NCI-H2196 (cell line): ENCODE measurements at regions not wholly inside any gene's neighbourhood (a gene's known extent, or its start where the extent isn't known, plus 50 kb on each side); places are given as distances from the start of the nearest gene placed in this dataset.
"Not testable (repeated sequence)": the region's sequence is repeated elsewhere in the genome, so short reads cannot be mapped to it uniquely, and the experiment has no call there.

Experiments
- DNase-seq: peaks from one replicate; lab custom pipeline; 2025; ENCODE audit not compliant: unreplicated experiment; lab: John Stamatoyannopoulos, UW

DNA sequence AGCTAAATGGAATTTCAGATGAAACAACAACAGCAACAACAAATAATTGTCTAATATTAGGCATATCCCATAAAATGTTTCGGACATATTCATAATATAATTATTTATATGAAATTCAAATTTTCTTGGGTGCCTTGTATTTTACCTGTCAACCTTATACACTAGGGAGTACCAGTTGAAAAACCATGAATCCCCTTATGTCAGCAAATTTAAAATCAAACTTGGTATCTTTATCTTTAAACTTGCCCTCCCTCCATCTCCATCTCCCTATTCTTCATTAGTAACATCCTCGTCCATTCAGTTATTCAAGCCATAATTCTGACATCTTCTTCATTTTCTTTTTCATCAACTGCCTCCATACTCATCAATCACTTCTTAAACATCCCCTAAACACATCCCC lies 974.5 kb upstream of the HS3ST1 start:
- DNase-seq = no peak

DNA sequence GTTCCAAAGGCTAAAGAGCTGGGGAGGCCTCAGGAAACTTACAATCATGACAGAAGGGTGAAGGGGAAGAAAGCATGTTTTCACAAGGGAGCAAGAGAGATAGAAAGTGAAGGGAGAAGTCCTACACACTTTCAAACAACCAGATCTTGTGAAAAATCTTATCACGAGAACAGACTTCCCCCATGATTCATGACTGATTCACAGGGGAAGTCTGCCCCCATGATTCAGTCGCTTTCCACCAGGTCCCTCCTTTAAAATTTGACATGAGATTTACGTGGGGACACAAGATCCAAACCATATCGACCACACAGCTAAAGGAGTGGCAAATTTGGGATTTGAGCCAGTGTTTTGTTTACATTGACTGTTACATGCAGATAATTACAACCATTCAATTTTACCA lies 971.1 kb upstream of the HS3ST1 start:
- DNase-seq = no peak

DNA sequence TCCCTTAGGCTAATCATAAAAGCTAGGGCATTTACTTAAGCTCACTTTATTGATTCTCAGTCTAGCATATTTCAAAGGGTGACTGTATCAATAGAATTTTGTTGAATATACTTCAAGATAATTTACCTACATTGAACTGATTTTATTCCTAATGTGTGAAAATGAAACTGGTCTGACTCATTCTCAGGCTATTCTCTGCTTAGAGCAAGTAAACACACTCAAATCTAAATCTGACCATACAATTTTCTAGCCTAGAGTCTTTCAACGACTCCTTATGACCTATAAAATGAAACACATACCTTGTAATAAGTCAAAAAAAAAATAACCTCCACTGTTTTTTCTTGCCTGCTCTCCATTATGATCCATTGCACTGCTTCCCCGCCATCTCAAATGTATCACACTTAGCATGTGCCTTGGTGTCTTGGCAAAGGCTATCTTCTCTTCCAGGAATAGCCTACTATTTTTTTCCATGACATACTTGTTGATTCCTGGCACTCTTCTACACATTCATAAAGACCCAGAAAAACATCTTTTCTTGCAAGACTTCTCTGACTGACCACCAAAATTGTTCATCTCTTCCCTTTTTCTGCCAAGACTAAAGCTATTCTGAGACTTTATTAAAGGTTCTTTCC lies 965.1 kb upstream of the HS3ST1 start:
- DNase-seq = no peak

DNA sequence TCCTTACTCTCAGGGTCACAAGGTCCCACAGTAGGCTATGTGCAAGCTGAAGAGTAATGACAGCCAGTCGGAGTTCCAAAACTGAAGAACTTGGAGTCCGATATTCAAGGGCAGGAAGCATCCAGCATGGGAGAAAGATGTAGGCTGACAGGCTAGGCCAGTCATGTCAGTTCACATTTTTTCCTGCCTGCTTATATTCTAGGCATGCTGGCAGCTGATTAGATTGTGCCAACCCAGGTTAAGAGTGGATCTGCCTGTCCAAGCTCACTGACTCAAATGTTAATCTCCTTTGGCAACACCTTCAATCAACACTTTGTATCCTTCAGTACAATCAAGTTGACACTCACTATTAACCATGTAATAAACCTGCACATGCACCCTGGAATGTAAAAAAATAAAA lies 960.9 kb upstream of the HS3ST1 start:
- no peak for DNase-seq

DNA sequence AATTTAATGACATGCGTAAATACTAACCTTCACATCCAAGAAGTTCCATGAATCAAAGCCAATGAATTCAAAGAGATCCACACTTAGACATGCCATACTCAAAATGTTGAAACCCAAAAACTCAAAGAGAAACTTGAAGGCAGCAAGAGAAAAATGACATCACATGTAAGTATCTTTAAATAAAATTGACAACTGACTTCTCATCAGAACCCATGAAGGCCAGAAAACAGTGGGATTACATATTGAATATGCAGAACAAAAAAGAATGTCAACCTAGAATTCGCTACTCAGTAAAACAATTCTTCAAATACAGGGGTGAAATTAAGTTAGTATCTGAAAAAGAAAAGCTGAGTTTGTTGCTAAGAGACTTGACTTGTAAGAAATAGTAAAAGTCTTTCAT lies 953.9 kb upstream of the HS3ST1 start:
- DNase-seq = no peak

DNA sequence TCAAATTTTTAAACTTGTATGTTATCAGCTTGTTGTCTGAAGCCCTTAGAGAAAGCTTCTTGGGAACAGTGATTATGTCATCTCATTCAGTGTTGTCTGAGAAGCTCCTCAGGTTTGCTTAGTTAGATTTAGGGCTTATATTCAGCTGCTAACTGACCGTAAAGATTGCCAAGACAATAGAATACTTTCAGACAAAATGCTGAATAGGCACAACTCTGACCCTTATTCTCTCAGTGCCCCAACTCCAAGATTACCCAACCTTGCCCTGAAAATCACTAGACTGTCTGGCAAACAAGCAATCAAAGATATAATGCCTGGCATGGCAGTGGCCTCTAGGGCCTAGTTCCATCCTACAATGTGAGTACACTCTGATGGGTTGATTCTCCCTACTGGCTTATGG lies 950.5 kb upstream of the HS3ST1 start:
- DNase-seq = no peak

DNA sequence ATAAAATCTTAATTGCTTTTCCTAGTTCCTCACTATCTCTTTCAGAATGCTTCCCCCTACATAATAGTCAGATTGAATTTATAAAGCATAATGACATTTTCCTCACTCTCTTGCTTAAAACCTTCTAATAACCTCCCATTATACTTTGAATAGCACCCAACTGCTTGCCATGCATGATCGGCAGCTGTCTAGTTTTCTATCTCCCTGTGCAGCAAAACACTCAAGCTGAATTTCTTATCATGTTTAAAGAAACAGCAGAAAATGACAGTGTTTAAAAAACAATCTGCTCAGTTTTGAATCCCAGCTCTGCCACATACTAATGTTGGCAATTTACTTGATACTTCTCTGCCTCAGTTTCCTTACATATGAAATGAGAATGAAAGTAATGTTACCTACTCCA lies 947.1 kb upstream of the HS3ST1 start:
- DNase-seq = no peak

DNA sequence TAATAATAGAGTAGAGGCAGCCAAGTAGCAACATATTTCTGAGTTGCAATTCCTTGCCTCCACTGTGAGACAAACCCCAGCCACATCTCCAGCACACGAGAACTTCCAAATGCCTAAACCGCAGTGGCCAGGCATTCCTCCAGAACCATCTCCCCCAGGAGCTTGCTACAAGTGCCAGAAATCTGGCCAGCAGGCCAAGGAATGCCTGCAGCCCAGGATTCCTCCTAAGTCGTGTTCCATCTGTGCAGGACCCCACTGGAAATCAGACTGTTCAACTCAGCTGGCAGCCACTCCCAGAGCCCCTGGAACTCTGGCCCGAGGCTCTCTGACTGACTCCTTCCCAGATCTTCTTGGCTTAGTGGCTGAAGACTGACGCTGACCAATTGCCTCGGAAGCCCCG lies 937.2 kb upstream of the HS3ST1 start:
- DNase-seq = not testable (repeated sequence)

DNA sequence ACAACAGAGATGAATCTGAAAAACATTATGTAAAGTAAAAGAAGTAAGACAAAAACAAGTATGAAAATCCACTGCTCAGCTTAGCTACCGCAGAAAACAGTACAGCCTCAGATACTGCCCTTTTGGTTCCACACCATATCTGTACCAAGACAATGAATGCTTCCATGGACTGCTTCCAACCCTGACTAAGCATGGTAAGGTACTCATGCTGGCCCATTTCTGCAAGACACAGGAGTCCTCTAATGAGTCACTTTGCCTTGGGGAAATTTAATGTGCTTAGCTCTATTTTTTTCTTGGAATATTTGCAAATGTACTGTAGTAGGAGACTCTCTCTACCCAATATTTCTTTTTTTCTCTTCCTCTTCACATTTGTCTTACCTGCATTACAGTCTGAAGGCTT lies 931.7 kb upstream of the HS3ST1 start:
- no peak for DNase-seq

DNA sequence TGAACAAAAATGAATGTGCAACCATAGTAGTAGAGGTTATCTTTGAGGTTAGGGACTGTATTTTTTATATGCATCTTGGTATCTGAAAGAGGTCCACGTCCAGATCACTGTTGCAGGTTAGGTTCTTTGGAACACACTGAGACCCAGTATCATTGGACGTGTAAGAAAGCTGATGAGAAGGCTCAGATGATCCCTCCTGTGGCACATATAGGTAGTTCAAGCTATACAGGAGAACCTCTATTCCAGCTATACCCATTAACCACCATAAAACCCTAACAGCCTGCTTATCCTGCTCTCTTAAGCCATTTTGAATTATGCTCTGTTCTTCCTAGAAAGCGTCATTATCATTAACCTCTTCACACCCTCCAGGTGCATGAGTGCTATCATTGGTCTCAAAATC lies 930.7 kb upstream of the HS3ST1 start:
- no peak for DNase-seq

DNA sequence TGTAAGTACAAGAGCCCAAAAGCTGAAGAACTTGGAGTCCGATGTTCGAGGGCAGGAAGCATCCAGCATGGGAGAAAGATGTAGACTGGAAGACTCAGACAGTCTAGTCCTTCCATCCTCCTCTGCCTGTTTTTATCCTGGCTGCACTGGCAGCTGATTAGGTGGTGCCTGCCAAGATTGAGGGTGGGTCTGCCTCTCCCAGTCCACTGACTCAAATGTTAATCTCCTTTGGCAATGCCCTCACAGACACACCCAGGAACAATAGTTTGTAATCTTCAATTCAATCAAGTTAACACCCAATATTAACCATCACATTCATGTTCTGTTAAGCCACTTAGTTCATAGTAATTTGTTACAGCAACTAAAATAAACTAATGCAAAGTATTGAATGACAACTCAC lies 904.4 kb upstream of the HS3ST1 start:
- not testable (repeated sequence) for DNase-seq

DNA sequence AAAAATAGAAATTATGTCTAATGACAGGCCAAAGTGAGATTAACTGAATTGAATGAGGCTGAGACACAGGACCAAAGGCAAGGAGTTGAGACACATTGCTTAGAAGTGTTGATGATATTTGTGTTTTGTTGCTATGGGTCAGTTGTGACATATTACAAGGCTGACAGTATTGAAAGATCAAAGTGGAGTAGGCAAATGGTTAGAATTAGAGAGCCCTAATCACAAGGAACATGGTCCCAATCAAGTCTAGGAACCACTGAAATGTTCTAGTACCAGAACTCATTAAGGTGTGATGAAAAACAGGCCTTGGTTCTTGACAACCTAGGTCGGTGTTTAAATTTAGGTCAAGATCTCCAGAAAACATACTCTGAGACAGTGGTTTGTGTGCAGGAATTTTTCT lies 896.3 kb upstream of the HS3ST1 start:
- DNase-seq = no peak

DNA sequence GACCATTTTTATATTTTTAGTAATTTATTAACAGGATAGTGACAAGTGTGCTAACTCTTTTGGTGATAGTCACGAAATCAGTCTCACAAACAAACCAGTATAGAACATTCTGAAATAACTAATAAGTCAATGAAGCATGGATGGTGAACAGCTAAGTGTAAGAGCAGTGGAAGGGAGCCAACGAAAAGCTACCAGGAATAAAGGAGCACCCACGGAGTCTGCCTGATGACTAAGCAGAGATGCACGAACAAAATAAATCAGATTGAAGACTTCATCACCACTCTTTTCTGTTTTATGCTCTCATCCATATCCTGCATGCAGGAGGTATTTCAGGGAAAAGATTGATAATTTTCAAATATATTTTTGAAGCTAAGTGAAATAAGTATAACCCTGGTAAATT lies 891.1 kb upstream of the HS3ST1 start:
- DNase-seq = no peak

DNA sequence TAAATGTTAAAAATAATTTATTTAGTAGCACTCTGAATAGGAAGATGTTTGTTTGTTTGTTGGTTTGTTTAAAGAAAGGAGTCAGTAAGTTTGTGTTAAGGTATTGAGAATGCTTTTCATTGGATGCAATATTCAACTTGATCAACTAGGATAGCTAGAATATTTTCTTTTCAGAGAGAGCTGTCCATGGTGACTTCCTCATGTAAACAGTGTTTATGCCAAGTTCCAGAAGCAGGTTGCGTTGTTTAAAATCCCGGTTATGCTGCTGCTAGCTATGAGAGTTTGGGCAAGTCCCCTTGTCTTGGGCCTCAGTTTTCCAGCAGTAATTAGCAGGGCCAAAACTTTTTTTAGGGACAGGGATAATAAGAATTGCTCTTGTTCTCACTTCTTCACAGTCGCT lies 876.2 kb upstream of the HS3ST1 start:
- DNase-seq = no peak

DNA sequence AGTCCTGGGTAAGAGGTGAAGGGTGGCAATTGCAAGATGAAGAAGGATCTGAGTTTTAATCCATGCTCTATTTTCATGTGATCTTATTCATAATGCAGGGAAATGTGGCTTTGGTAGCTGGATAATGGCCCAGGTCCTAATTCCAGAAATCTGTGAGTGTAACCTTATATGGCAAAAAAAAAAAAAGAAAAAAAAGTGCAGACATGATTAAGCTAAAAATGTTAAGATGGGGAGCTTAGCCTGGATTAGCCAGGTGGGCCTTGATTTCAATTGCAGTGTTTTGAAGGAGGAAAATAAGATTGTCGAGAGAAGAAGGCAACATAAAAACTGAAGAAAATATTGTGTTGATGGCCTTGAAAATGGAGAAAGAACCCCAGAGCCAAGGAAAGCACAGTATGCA lies 867.7 kb upstream of the HS3ST1 start:
- no peak for DNase-seq

DNA sequence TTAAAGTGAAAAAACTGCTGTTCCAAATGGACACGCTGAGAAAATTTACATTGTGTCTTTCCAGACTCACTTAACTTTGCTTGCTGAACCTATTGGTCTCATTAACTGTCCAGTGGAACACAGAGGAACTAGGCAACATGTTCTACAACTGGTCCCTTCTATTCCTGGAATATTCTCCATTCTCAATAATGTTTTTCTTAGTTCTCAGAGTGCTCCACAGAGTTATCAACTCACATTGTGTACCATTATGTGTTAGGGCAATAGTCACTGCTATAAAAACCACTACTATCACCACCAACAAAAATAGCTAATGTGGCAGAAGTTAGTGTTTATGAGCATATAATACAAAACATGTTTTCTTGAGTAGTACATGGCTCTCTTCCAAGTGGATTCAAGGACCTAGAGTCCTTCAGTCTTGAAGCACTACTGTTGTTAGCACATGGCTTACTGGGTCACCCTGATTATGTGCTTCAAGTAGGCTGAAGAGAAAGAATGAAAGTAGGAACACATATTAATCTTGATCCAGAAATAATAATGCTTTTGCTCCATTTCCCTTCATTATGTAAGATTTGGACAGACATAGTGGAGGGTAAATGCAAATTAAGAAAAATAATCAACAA lies 865.3 kb upstream of the HS3ST1 start:
- DNase-seq = no peak

DNA sequence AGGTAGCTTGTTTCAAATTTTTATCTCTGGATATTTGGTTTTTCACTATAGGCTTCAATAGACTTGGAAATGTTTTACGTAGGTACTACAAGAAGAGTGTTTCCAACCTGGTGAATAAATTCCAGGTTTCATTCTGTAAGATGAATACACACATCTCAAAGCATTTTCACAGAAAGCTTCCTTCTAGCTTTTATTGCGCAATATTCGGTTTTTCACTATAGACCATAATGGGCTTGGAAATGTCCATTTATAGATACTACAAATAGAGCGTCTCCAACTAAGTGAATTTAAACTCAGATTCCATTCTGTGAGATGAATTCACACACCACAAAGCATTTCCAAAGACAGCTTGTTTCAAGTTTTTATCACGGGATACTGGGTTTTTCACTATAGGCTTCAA lies 857.7 kb upstream of the HS3ST1 start:
- DNase-seq = no peak

DNA sequence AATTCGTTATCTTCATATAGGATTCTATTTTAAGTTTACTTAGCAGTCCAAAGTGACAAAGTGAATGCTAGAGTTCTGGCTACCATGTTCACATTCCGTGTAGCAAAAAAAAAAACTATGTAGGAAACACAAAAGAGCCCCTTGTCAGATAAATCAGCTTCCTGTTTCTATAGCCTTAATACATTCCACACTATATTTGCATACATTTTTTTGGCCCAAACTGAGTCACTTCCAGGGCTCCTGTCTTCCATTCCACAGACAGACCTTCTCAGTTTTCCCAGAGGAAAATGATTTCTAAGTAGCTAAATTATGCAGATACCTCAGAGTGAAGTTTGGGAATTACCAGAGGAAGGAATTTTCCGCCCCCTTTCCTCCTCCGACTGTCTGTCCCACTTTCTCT lies 841.9 kb upstream of the HS3ST1 start:
- DNase-seq = no peak

DNA sequence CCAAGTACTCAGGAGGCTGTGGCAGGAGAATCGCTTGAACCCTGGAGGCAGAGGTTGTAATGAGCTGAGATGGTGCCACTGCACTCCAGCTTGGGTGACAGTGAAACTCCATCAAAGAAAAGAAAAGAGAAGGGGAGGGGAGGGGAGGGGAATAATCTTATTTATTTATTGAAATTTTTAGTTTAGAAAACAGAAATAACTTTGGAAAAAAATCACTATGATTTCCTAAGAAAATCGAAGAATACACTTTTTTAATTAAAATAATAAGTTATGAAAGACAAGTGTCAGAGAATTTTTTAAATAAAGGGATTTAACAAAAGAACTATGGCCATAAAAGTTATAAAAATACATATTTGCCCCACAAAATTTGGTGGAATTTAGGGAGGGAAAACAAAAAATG lies 836.9 kb upstream of the HS3ST1 start:
- DNase-seq = no peak

DNA sequence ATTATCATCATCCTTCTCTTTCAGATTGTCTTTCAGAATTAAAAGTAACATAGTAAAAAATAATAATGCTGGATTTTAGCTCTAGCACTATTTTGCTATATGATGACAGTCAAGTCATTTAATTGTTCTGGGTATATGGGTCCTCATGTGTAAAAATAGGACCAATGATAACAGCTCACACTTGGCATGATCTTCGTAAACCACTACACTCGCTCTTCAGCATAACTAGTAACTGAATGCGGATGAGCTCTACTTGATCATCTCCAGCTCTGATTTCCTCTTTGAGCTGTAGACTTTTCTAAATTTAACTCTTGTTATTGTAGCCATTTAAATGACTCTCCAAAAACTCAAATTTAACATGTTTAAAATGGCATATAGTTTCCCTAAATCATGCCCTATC lies 831.8 kb upstream of the HS3ST1 start:
- DNase-seq = no peak

DNA sequence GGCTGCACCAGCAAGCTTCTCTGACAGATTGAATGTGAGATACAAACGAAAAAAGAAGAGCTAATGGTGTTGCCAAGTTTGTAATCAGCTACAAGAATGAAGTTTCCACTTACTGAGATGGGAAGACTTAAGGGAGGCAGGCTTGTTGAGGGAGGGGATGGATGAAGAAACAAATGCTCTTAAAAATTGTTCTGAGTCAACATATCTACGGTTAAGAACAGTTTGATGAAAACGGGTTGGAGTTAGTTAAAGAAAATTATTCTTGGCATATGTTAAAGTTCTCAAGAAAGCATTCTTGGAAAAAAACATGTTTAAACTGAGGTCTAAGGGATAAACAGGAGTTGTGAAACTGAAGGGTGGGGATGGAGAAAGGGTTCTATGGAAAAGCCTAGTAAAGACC lies 816.3 kb upstream of the HS3ST1 start:
- DNase-seq = no peak

DNA sequence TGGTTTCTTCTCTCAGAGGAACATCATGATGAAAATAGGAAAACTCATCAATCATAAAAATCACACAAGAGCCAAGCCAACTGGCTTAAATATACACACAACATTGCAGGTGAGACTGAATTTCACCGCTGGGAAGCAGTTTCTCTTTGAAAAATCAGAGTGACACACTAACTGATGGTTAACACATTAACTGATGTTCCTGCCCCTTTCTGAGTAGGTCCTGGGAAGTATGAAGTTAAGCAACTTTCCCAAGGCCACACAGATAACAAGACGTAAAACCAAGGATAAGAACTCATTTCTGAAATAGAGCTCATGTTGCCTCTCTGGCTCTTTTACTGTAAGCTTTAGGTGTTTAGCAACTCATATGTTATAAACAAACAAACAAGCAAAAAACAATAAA lies 813.7 kb upstream of the HS3ST1 start:
- DNase-seq = no peak

DNA sequence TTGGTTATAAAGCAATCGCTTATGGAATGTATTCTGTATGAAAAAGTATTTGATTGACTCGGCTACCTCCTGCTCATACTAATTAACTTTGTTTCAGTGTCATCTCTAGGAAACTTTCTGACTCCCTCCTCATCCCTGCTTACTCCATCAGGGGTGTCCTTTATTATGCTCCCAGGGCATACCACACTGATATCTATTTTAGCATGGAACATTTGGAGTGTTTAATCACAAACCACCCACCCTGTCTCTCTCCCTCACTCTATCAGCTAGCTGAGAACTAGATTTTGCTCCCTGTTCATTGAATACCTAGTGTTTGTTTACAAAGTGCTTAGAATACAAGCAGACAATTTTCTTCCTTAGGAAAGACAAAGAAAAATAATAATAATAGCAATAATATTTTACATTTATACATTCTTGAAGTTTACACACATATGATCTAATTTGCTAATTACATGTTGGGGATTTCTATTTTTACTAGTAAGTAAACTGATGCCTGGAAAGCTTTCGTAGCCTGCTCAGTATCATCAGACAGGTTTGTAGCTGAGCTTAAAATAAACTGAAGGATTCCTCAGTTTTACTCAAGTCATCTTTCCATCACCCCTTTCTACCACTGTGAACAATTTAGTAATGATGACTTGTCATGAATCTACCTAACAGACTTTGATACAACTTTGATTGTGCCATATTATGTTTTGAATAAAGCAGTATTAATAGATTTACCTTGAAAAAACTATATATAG lies 811.4 kb upstream of the HS3ST1 start:
- no peak for DNase-seq
